Chondrocyte (in vitro differentiated cells): ENCODE measurements at regions not wholly inside any gene's neighbourhood (a gene's known extent, or its start where the extent isn't known, plus 50 kb on each side); places are given as distances from the start of the nearest gene placed in this dataset.
A peak's percentile ranks its signal among the peaks of the same experiment; 100 is the strongest.

ENCODE experiments used
- DNase-seq: peaks from one replicate; pipeline ENCODE4 v3.0.0; 2021; ENCODE audit warnings: mixed read lengths, low spot score
- H3K27ac Mint-ChIP-seq: one replicate; pipeline ENCODE4 v1.8.0; 2021; ENCODE audit warnings: mild to moderate bottlenecking, moderate library complexity, mixed read lengths; ENCODE audit not compliant: unreplicated experiment
- H3K27me3 Mint-ChIP-seq: 2 replicates; pipeline ENCODE4 v1.8.0; 2021; ENCODE audit warnings: low read depth, mixed read lengths
- H3K36me3 Mint-ChIP-seq: 2 replicates; pipeline ENCODE4 v1.8.0; 2021; ENCODE audit warnings: low read depth, mixed read lengths
- H3K4me1 Mint-ChIP-seq: 2 replicates; pipeline ENCODE4 v1.8.0; 2021; ENCODE audit warnings: low read depth, mild to moderate bottlenecking, mixed read lengths
- H3K4me3 Mint-ChIP-seq: one replicate; pipeline ENCODE4 v1.8.0; 2021; ENCODE audit warnings: mild to moderate bottlenecking, moderate library complexity, mixed read lengths; ENCODE audit not compliant: unreplicated experiment
- H3K9me3 Mint-ChIP-seq: 2 replicates; pipeline ENCODE4 v1.8.0; 2021; ENCODE audit warnings: low read depth, mixed read lengths
- TF ChIP-seq, protein P1 (sequence below): fragments of 200-600 bp; sonication (generic); IDR thresholded peaks from 2 replicates; pipeline ENCODE4 v1.5.0; 2021; ENCODE audit warnings: antibody characterized with exemption, mild to moderate bottlenecking, moderate library complexity

DNA sequence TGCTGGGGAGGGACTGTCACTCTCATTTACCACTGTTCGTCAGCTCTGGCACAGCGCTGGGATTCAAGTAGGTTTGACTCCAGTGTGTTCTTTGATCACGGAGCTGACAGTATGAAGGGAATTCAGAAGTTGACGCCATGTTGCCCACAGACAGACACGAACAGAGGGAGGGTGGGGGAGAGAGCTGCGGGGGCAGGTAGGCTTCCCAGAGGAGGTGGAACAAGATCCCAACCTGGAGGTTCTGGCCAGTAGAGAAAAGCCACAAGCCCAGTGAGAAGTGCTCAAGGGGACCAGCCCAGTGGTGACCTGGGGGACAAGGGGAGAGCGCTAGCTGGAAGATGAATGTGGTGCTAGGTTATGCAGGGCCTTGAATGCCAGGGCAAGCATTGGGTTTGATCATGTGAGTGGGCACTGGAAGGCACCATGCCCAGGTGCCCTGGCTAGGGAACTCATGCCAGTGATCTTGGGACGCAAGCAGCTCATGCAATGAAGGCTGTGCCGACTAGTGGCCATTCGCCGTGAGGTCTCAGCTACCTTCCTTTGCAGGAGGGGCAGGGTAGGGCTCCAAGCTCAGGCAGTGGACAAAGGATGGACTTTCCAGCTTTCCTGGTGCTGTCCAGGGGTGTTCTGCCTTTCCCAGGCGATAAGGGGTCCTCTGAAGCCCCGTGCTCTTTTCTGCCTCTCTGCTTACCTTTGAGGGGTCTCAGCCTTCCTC, 50.4 kb upstream of the APCDD1L start:
- peak; percentile 49 for DNase-seq

More for the DNA sequence above, 50.4 kb upstream of the APCDD1L start:
- Mint-ChIP-seq H3K27me3 (no peaks in the 10 kb centered on the region), H3K4me3 (no peak overlapping the region), H3K9me3 (peaks cover 5% of the 10 kb centered on the region), H3K27ac (no peak overlapping the region), H3K36me3 (peaks cover 4% of the 10 kb centered on the region), H3K4me1 (peaks cover 29% of the 10 kb centered on the region)
- TF ChIP-seq, protein P1, sequence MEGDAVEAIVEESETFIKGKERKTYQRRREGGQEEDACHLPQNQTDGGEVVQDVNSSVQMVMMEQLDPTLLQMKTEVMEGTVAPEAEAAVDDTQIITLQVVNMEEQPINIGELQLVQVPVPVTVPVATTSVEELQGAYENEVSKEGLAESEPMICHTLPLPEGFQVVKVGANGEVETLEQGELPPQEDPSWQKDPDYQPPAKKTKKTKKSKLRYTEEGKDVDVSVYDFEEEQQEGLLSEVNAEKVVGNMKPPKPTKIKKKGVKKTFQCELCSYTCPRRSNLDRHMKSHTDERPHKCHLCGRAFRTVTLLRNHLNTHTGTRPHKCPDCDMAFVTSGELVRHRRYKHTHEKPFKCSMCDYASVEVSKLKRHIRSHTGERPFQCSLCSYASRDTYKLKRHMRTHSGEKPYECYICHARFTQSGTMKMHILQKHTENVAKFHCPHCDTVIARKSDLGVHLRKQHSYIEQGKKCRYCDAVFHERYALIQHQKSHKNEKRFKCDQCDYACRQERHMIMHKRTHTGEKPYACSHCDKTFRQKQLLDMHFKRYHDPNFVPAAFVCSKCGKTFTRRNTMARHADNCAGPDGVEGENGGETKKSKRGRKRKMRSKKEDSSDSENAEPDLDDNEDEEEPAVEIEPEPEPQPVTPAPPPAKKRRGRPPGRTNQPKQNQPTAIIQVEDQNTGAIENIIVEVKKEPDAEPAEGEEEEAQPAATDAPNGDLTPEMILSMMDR, result no peak
